Ovary (tissue), 3 donors: ENCODE measurements at regions not wholly inside any gene's neighbourhood (a gene's known extent, or its start where the extent isn't known, plus 50 kb on each side); places are given as distances from the start of the nearest gene placed in this dataset.

Experiments used
- EP300 ChIP-seq: sonication (generic); formaldehyde crosslinking; IDR thresholded peaks from one replicate; pipeline ENCODE4 v1.6.1; 2017; ENCODE audit warnings: antibody characterized with exemption
- POLR2A ChIP-seq: fragments of 450-650 bp; IDR thresholded peaks from one replicate; pipeline ENCODE4 v1.6.1; 2017; ENCODE audit warnings: antibody characterized with exemption, mild to moderate bottlenecking, moderate library complexity
- TF ChIP-seq, protein P1 (sequence below), 3 donors: fragments of 450-650 bp in 2 of 3; fragments of 200-600 bp in 1 of 3; IDR thresholded peaks; one replicate each; pipeline versions ENCODE4 v1.5.1 to v1.8.0; 2016 to 2022; ENCODE audit warnings: antibody characterized with exemption in 3 of 3, mild to moderate bottlenecking in 1 of 3
- donor health status: DM: no; HTN: no; CAD: no.

GRCh38 chr12:92270521-92270920 lies 124.9 kb upstream of the BTG1 start:
- TF ChIP-seq, protein P1, sequence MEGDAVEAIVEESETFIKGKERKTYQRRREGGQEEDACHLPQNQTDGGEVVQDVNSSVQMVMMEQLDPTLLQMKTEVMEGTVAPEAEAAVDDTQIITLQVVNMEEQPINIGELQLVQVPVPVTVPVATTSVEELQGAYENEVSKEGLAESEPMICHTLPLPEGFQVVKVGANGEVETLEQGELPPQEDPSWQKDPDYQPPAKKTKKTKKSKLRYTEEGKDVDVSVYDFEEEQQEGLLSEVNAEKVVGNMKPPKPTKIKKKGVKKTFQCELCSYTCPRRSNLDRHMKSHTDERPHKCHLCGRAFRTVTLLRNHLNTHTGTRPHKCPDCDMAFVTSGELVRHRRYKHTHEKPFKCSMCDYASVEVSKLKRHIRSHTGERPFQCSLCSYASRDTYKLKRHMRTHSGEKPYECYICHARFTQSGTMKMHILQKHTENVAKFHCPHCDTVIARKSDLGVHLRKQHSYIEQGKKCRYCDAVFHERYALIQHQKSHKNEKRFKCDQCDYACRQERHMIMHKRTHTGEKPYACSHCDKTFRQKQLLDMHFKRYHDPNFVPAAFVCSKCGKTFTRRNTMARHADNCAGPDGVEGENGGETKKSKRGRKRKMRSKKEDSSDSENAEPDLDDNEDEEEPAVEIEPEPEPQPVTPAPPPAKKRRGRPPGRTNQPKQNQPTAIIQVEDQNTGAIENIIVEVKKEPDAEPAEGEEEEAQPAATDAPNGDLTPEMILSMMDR (IDR thresholded peaks at IDR 0.05) = no peak
- TF ChIP-seq POLR2A (no peak), EP300 (no peak)
